Suprapubic skin (tissue), 4 donors: ENCODE measurements at regions not wholly inside any gene's neighbourhood (a gene's known extent, or its start where the extent isn't known, plus 50 kb on each side); places are given as distances from the start of the nearest gene placed in this dataset.

ENCODE experiments used
- EP300 ChIP-seq: sonication (generic); formaldehyde crosslinking; IDR thresholded peaks from one replicate; pipeline ENCODE4 v1.6.1; 2017; ENCODE audit warnings: antibody characterized with exemption
- POLR2AphosphoS5 ChIP-seq, 3 donors: sonication (generic); formaldehyde crosslinking; IDR thresholded peaks; one replicate each; pipeline ENCODE4 v1.6.1; 2017; ENCODE audit warnings: antibody characterized with exemption in 3 of 3
- TF ChIP-seq, protein P1 (sequence below), 2 donors: fragments of 200-600 bp in 1 of 2; fragments of 450-650 bp in 1 of 2; sonication (generic) in 1 of 2; IDR thresholded peaks; one replicate each; pipeline ENCODE4 v1.5.1; 2016 to 2019; ENCODE audit warnings: antibody characterized with exemption in 2 of 2, mild to moderate bottlenecking in 1 of 2, moderate library complexity in 1 of 2

DNA sequence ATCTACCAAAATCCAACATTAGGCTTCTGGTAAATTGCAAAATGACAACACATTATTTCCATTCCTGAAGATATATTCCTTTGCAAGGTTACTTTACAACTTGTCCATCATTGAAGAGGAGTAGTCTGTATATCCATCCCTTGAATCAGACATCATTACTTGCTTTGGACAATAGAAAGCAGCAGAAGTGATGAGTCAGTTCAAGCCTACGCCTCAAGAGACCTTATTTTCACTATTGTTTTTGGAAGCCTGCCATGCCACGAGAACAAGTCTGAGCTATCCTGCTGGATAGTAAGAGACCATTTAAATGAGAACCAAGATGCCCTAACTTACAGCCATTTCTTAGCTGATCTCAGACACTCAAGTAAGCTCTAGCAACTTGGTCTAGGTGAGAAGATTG is 246.0 kb upstream of the HHIP start:
- TF ChIP-seq EP300 (no peak), POLR2AphosphoS5 (IDR thresholded peaks at IDR 0.05) (no peak)
- TF ChIP-seq, protein P1, sequence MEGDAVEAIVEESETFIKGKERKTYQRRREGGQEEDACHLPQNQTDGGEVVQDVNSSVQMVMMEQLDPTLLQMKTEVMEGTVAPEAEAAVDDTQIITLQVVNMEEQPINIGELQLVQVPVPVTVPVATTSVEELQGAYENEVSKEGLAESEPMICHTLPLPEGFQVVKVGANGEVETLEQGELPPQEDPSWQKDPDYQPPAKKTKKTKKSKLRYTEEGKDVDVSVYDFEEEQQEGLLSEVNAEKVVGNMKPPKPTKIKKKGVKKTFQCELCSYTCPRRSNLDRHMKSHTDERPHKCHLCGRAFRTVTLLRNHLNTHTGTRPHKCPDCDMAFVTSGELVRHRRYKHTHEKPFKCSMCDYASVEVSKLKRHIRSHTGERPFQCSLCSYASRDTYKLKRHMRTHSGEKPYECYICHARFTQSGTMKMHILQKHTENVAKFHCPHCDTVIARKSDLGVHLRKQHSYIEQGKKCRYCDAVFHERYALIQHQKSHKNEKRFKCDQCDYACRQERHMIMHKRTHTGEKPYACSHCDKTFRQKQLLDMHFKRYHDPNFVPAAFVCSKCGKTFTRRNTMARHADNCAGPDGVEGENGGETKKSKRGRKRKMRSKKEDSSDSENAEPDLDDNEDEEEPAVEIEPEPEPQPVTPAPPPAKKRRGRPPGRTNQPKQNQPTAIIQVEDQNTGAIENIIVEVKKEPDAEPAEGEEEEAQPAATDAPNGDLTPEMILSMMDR (IDR thresholded peaks at IDR 0.05), result no peak
